Right renal cortex interstitium (tissue), 3 donors: ENCODE measurements at regions not wholly inside any gene's neighbourhood (a gene's known extent, or its start where the extent isn't known, plus 50 kb on each side); places are given as distances from the start of the nearest gene placed in this dataset.

Experiments used
- DNase-seq, 3 donors: peaks; one replicate each; pipeline ENCODE4 v3.0.0-alpha.2; 2013; ENCODE audit warnings: low read depth in 3 of 3, low spot score in 2 of 3

DNA sequence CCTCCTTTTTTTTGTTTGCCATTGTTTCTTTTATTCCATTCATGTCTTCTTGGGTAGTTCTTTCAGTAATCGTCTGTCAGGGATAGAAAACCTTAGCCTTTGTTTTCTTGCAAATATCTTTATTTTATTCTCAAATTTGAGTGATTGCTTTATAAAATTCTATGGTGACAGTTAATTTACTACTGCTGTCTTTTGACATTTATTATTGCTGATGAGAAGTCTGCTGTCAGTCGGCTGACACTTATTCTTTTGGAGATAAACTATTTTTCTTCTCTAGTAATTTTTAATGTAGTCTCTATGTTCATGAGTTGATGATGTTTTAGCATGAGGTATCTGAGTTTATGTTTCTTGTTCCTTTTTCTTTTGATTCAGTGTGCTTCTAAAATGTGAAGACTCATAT lies 983.8 kb downstream of the TTLL7 start:
- no peak for DNase-seq

GRCh38 chr1:83012950-83013349 lies 986.0 kb downstream of the TTLL7 start:
- DNase-seq, result no peak

DNA sequence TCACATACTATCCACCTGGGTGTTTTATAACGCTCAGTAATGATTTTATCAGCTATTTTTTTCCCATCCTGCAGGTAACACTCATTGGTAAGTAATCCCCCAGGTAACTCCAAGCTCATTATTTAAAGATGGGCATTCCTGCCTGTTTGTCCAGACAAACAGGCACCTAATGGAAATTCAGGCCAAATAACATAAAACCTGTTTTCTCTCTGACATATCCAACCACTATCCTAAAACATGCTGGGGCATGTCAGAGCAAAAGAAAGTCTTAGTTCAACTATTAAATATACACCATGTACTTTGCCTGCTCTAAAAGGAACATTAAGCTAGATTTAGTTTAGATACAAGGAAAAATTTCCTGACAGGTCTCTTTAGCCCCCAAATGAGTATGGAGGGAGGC lies 987.7 kb downstream of the TTLL7 start:
- DNase-seq, result no peak

- no peak for DNase-seq
Observed at GRCh38 chr1:83006271-83006670, 992.7 kb downstream of the TTLL7 start.

DNA sequence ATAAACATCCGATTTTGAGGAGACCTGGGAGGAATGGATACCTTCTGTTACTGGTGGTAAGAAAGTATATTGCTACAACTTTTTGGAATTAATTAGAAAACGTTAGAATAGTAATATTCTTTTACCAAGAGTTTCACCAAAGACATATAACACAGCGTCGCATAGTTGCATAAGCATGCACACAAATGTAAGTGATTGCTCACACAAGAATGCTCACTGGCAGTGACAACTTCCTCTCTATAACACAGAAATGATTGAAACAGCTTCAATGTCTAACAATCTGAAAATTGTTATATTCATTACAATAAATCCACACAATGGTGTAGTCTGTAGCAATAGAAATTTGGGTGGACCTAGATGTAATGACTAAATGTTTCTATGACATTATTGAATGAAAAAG lies 998.6 kb downstream of the TTLL7 start:
- DNase-seq, result no peak

GRCh38 chr1:82995951-82996350 lies 1003.0 kb downstream of the TTLL7 start:
- no peak for DNase-seq

DNA sequence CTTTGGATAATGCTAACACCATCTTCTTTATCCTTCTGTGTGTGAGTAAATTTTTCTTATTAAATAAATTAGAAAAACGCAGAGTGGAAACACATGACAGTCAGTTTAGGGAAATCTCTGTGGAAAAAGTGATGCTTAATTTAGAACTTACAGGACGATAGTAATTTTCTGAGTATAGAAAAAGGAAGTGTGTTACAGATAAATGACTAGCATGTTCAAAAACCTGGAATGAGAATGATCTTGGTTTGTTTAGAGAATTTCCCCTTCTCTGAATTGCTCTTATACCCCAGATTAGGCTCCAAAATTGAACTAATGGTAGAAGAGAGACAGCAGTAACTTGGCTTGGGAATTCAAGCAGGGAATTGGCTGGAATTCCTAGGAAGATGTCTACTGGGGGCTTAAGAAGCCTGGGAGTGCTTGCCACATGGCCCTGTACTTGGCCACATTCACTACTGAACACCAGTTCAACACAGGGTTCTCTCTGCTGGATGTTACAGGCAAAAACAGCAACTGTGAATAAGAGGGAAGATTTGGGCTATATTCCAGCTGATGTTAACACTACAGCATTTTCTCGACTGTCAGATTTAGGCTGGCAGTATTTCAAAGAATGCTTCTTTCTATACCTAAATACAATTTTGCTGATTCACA lies 1004.2 kb downstream of the TTLL7 start:
- no peak for DNase-seq

GRCh38 chr1:82991569-82991968 lies 1007.4 kb downstream of the TTLL7 start:
- no peak for DNase-seq

DNA sequence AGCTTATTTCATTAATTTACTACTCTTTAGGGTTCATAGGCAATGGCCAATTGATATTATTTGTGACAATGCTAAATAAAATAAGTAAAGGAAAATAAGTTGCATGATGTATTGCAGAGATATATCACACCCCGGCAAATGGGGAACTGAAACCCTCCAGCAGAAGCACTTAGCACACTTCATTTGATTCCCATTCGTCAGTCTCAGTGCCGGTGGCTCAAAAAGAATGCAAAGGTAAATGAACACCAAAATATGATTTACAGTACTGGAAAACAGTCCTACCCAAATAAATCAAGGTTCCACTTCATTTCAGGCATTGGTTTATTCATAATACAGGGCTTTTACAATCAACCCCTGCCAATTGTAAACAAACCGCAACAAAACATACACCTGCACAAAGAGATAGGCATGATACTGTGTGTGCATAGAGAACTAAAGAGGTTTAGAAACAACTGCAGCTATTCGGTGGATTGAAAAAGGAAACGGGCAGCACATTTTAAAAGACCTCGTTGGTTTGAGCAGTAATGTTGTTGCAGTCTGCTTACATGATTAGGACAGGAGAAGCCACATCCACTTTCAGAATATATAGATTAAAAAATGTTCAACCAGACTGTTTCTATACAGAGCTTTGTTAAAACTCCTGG lies 1019.2 kb downstream of the TTLL7 start:
- no peak for DNase-seq

- DNase-seq, result no peak
Observed at GRCh38 chr1:82978461-82979324, 1020.2 kb downstream of the TTLL7 start.

GRCh38 chr1:82972841-82973553 lies 1025.9 kb downstream of the TTLL7 start:
- no peak for DNase-seq

GRCh38 chr1:82969340-82969739 lies 1029.6 kb downstream of the TTLL7 start:
- no peak for DNase-seq

DNA sequence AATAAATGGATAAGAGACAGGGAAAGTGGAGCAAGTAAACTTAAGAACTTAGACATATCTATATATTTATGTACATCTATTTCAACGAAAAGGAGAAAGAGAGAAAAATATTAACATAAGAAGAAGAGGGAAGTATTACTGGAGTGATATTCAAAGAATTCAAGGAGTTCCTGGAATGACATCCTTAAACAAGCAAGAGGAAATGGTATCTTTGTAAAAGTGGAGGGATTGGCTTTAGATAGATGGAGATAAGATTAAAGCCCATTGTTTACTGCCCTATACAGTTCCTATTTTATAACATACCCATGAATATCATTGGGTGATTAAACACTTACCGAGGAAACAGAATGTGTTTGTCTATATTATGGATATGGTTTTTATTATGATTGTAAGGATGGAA lies 1036.3 kb downstream of the TTLL7 start:
- no peak for DNase-seq

DNA sequence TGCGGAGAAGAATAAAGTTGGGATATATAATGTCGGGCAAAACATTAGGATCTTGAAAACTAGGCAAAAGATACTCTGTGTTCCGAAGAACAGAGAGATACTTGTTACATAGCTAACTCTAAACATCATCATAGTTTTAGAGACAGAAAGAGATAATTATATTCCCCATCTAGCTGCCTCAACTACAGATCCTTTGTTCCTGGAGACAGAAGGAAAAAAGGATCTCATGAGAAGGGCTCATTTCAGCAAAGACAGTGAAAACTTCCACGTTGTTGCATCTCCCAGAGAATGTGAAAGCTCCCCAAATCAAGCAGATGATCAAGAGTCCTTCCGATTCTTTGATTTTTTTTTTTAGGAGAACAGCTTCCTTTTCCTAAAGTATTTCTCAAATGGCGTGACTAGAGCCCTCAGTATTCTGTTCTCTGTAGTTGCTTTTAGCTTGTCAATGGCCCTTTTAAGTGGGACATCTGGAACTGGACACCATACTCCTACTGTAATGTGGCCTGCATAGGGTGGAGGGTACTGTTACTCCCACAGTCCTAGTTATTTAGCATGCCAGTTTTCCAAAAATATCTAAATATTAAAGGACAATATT lies 1048.2 kb downstream of the TTLL7 start:
- no peak for DNase-seq

- DNase-seq, result no peak
Observed at GRCh38 chr1:82948386-82948785, 1050.5 kb downstream of the TTLL7 start.

DNA sequence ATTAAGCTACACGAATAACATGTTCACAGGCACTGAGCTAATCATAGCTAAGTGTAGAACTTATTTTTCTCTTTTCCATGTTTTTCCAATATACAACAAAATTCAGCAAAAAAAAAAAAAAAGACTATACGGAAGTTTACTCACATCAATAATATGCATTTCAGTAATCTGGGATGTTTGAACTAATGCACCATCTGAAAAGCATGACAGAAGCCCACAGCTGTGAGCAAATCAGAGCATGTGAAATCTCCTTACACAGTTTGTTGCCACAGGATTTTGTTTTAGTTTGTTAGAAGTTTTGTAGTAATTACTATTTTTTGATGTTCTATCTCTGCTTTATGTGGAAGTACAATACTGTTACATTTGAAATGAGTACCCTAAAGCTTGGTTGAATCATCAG lies 1051.7 kb downstream of the TTLL7 start:
- DNase-seq, result no peak

DNA sequence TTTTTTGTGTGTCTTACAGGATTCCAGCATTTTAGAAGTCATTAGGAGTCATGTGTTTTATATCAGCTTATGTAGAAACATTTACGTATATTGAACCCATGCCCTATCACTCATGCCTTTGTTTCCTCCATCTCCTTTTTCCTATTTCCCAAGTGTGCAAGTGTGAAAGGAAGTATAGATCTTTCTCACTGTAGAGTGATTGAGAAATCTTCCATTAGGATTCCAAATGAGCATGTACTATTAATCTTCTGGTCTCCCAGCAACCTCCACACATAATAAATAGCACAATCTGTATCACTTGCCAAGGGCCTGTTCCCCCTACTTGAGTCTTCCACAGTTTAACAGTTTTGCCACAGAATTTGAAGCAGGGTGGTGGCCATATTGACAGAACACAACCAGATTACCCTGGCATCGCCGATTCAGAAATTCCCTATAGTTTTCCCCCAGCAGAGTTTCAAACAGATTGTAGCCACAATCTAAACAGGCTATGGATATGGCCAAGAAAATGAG lies 1052.8 kb downstream of the TTLL7 start:
- no peak for DNase-seq

- DNase-seq, result no peak
Observed at GRCh38 chr1:82944822-82945221, 1054.1 kb downstream of the TTLL7 start.

DNA sequence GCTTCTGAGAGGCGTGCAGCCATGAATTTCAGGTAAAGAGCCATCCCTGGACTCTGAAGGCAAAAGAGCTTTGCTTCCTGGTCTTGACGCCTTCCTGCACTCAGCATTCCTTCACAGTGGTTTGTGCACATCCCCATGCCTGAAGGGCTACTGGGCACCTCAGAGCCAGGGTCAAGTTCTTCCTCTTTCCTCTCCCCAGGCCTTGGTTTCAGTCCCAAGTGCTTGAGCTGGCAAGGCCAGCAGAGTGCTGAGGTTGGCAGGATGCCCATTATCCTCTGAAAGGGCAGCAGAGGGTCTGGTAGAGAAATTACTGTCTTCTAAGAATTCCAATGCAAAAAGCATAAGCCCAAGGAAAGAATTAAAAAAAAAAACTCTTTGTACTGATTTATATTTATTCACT lies 1064.9 kb downstream of the TTLL7 start:
- DNase-seq, result no peak

DNA sequence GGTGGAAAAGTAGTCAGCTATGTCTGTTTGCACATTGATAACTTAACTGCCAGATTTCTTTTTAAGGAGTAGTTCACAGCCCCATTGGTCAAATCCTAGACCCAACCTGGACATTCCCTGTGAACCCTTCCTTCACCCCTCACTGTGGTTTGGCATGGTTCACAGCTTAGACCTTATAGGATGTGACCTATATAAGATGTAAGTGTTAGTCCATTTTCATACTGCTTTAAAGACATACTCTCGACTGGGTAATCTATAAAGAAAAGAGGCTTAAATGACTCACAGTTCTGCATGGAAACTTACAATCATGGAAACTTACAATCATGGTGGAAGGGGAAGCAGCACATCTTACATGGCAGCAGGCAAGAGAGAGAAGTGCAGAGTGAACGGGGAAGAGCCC lies 1066.2 kb downstream of the TTLL7 start:
- no peak for DNase-seq

DNA sequence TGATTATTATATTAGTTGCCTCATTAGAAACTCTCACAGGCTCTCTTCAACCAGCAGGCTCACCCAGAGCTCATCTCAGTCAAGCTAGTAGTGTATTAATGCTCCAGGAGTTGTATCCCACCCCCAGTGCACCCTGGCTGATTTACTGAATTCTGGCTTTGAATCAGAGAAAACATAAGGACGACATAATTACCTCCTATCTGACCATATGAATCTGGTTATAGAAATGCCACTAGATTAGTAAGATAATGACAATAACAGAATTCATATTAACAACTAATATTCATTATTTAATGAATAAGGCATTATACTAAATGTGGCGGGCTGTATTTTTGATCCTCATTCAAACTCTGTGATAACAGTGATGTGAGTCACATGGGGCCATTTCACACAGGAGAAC lies 1066.7 kb downstream of the TTLL7 start:
- no peak for DNase-seq
